T-helper 1 cell (primary cell): ENCODE measurements at regions not wholly inside any gene's neighbourhood (a gene's known extent, or its start where the extent isn't known, plus 50 kb on each side); places are given as distances from the start of the nearest gene placed in this dataset.
"Not testable (repeated sequence)": the region's sequence is repeated elsewhere in the genome, so short reads cannot be mapped to it uniquely, and the experiment has no call there.

Experiments used
- DNase-seq, 5 donors: peaks; one replicate each; pipeline ENCODE4 v3.0.0-alpha.2; 2012 to 2020

DNA sequence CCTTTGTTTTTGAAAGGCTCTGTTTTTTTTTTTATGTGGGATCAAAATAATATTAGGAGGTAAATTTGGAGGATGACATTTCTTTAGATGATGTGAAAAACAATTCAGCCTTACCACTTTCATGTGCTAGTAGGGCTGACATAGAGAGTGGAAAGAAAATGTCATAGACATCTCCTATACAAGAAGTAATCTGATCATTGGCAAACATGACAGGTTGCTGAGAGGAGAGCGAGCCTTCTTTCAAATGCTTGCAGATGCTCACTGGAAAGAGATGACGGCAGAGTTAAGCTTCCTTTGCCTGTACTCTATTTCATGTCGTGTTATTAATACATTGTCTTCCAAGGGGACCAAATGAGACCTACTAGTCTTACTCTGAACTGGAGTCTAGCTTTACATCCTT, 160.1 kb upstream of the DAP start:
- no peak for DNase-seq

DNA sequence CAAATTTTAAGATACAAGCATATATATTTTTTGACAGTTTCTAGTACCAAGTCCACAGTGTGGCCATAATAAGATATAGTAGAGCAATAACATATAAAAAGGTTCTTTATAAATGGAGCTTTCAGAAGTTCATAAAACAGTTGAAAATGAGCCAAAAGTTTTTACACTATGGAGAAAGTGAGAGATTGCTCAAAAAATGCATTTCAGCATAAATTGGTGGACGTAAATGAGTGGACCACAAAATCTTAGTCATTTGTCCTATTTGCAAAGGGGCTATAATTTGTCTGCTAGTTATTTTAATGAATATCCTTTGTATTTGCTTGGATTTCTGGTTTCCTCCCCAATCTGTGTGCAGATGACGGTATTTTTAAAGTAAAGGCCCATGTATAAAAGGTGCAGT, 159.4 kb upstream of the DAP start:
- no peak for DNase-seq

DNA sequence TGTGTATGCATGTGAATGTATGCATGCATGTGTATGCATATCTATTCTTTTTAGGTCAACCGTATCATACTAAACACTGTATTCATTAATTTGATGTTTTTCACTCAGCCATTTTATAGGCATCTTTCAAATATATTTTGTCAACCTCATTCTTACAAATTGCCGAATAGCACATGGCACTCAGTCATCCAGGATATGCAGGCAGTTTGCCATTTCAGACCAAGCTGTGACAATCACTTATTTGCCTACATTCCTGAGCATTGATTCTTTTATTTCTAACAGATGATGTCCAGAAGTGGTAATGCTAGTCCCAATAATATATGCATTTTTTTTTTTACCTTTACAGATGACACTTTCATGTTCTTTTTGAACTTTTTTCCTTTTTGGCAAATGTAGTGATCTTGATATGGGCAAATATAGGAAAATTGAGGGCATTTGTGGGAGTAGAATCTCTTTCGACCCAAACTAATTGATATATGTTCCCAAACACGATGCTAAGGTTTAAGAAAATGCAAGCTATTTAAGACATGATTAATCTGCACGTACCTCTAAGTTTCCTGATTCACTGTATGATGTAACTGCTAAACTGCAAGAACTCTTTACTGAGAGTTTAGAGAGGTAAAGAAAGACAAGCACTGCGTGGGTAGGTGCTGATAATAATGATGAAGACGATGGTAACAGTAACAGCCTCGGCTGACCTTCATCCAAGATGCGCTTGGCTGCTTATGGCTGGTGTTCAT, 153.9 kb upstream of the DAP start:
- no peak for DNase-seq

DNA sequence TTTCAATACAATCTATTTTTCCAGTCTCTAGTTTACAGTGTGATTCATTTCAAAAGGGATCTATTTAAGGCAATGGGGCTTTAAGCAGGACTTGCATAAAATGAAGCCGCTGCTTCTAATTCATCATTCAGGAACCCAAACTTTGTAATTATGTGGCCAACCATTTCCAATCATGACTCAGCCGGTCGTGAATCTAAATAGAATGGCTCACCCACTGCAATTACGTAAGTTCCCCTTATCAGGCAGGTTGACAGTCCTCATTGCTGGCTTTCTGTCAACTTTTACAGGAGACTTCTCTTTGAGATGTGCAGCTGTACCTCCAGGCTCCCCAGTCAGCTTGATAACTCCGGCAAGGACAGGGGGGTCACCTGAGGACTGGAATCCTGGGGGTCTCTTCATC, 152.8 kb upstream of the DAP start:
- no peak for DNase-seq

DNA sequence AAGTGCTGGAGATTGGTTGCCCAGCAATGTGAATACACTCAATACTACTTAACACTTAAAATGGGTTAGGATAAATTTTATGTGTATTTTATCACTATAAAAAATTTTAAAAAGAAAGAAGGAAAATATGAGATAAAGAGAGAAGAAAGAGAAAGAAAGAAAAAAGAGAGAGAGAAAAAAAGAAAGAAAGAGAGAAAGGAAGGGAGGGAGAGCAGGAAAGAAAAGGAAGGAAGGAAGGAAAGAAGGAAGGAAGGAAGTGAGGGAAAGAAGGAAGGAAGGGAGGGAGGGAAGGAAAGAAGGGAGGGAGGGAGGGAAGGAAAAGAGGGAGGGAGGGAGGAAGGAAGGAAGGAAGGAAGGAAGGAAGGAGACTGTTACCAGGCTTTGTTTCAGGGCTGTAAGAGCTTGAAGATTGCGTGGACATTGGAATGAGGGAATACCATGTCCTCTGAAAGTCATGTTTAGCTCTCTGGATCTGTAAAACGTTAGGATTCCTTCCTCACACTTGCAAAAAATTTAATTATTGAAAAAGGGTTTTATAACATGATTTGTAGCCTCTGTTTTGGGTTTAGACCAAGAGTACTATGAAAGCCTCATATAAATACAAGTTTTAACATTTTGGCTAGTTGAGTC, 152.3 kb upstream of the DAP start:
- no peak for DNase-seq

DNA sequence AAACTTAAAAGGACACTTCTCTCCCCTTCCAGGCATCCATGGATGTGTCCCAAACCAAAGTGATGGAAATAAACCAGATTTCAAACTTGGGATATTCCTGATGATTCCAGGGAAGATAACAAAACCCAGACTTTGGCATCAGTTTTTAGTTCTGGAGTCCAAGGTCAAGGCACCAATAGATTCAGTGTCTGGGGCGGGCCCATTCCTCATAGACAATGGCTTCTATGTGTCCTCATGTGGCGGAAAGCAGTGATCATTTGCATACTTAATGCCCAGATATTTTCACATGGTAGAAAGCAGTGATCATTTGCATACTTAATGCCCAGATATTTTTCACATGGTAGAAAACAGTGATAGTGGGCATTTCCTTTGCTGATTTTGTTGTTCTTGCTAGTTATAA, 151.4 kb upstream of the DAP start:
- no peak for DNase-seq

DNA sequence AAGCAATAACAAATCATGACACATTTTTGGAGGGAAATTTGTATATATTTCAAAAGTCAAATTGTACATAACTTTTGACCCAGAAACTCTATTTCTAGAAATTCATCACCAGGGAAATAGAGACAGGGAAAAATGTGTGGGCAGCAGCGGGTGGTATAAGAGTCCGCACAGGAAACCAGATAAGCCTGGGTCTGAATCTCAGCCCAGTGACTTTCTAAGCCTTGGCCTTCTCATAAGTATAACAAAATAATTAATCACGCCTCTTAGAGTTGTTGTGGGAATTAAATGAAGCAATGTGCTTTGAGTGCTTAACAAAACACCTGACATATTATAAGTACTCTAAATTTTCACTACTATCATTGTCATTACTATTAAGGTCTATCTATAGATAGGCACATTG, 149.2 kb upstream of the DAP start:
- DNase-seq: no peak

DNA sequence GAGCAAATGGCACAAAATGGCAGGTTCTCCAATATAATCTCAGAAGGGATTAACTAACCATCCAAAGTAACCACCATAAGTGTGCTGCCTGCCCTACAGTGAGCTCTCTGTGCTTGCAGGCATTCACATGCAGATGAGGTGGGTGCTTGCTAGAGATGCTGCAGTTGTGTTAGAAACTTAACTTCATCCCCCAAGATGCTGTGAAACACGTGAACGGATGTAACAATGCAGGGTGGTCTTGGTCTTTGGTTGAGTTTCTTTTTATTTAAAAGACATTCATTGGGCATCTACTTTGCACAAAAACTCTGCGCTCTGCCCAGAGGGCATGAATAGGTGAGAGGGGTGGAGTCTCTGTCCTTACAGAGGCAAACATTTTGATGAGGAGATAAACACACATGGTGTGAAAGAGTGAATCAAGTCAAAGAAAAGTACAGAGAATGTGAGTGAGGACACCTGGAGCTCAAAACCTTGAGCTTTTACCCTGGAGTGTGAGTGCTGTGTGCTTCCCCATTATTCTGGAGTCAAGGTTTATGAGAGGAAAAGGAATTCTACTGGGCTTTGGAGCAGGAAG, 143.9 kb upstream of the DAP start:
- DNase-seq: no peak

DNA sequence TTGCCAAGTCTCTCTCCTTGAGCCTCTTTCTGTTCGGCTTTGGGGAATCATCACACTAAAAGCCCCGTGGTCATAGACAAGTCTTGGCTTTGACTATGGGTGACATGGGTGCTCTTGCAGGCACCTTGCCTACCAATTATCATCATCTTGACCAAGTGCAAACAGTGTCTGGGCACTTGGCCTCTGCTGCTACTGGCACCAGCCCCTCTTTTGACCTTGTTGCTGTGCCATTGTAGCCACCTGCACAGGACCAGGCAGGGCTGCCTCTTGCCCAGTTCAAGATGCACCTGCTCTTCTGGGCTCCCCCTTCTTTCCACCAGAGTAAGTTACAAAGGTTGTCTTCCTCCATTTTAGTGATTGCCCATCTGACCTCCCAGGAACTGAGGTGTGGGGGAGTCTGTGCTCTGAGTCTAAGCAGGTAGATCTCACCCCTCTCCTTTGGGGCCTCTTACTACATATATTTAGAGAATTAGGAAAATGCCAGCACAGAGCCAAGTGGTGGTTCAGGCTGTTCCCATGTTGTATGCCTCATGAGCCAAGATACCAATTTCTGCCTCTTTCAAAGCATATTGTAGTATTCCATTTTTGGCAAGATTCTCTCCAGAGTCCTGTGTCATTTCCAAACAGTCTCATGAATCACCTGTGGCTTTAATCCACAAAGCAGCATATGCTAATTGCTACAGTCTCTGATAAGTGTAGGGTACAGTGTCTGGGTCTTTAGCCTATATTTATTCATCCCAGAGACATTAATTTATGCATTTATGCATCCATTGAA, 142.9 kb upstream of the DAP start:
- DNase-seq: no peak

DNA sequence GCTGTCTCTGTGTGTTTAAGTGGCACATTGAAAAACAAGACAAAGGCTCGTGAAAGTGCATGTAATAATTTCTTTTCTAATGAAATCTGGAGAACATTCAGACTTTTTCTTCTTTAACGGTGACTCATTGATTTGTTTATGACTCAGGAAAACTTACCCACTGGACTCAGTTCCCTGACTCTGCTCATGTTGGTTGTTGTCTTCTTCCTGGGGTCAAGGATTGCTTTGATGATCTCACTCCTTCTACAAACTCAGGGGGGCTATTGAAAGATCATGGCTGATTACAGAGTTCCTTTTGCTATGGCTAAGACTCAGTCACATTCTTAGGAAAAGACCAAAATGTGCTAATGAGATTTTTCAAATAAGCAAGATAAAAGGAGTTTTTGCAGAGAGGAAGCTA, 141.1 kb upstream of the DAP start:
- DNase-seq: no peak

DNA sequence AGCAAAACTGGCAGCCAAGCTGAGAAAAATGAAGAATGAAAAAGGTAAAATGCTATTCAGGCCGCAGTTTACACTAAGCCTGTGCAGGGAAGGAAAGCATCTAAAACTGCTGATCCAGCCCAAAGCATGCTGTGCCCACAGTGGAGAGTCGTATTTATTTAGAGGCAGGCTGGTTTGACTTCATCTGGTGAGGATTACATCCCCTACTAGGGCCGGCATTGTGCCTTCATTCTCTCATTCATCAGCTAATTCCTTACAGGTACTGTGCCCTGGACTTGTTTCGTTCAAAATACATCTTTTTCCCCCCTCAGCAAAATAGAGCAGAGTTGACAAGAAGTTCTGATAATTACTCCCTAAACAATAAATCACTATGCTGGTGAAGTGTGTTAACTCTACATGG, 137.5 kb upstream of the DAP start:
- no peak for DNase-seq

DNA sequence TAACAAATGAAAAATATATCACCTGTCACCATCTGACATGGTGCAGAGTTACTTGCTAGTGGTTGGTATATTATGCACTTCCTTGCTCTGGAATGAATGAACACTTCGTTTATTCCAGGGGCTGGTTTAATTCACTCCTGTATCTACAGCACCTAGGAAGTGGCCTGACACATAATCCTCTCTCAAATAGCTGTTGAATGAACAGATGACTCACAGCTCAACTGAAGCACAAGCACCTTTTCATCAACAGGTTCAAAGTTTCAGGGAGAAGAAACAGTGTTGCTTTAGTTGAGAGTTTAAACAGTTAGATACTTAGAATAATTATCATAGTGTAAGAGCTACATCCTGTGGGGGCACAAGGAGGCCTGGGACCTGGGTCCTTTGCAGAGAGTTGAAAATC, 135.0 kb upstream of the DAP start:
- no peak for DNase-seq

DNA sequence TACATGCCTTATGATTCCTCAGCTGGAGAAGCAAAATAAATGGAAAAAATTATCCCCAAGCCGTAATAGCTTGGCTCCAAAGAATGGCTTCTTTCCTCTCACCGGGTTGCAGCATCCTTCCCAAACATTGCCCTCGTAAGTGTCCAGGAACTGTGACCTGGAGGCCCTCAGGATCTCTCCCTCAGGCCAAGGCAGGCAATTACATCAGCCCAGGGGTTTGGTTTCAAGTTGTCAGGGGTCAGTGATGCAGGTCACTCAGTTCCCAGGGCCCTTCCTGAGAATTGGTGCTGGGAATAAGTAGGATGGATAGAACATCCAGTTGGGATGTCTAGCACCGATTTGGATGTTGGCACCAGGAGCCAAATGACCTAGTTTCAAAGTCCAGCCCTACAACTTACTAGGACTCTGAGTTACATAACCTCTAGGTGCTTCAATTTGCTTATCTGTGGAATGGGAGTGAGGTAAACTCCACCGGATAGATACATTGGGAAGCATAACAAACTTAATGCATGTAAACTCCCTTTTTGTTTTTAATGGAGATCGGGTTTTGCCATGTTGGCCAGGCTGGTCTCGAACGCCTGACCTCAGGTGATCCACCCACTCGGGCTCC, 133.5 kb upstream of the DAP start:
- no peak for DNase-seq

DNA sequence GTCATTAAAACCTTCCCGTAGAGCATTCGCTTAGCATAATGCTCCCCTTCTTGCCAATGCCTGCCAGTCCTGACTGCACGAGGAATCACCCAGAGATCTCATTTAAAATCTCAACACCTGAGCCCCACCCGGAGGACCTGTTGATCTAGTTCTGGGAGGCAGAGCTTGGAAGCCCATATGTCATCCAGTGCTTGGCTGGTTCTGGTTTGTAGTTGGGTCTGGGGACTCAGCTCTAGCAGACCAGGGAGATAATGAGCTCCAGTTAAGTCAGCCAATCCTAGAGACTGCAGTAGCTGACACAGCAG, 131.8 kb upstream of the DAP start:
- DNase-seq: no peak

DNA sequence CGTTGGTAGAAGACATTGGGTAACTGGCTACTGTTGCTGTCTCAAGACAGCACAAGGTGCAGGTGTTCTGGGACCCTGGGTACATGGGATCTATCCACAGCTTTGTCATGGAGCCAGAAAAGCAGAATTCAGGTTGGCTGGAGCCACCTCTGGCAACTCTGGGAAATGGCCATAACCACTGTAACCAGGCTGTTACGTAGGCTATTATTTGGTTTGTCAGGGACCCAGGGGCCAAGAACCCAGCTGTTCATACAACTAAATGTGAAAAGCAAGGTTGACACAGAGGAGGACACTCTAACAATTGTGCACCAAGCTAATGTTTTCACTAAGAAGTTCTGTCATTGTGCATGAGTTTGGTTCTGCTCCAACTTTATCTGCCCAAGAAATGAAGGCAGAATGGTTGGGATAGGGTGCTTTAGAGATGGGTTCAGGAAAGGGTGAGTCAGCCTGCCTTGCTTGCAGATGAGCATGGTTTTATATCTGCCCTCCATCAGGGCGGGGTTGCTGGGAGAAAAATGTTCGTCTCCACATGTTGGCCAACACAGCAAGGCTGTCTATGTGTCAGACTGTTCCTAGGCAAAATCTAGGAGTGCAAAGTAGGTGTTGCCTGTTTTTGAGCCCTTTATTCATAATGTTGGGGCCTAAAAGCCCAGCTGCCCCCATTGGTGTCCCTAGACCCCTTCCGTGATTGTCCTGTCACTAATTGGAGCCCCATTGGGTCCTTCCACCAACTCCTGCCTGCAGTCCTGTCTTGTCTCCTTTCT, 131.3 kb upstream of the DAP start:
- DNase-seq: no peak

DNA sequence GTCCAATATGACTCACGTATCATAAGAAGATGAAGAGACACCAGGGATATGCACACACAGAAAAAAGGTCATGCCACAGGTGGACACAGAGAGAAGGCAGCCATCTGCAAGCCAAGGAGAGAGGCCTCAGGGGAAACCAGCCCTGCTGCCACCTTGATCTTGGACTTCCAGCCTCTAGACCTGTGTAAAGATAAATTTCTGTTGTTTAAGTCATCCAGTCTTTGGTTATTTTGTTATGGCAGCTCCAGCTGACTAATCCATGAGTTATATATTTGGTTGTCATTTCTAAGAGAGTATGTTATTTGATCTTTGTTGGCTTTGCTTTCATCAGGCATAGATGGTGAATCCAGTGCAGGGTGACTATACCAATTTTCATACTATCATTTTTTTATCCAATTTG, 130.2 kb upstream of the DAP start:
- DNase-seq: no peak

DNA sequence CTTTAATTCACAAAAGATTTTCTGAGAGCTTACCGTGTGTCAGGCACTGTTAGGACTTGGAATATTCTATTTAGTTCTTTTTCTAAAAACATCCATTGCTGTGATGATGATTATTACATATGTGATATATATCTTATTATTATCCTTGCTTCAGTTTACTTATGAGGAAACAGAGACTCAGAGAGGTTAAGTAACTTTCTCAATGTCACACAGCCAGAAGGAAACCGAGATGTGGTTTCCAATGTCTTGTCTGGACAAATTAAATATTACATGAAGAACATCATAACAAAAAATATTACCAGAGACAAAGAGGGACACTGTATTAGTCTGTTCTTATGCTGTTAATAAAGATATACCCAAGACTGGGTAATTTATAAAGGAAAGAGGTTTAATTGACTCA, 125.5 kb upstream of the DAP start:
- DNase-seq: no peak

DNA sequence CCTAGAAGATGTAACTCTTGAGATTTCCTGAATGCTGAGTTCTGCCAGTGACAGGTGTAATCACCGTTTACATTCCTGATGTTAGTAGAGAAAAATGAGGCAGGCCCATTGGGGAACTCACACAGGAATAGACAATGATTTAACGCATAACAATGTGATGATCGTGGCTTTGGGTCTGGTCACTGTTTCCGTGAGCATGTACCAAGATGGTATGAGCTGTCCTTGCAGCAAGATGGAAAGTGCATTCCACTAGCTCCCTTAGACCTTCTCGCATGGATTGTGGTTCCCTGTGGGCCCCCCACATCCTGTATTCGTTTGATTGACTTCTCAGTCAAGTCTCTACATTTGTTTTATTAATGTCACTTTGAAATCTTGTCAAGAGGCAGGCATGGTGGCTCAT, 124.0 kb upstream of the DAP start:
- DNase-seq: no peak

DNA sequence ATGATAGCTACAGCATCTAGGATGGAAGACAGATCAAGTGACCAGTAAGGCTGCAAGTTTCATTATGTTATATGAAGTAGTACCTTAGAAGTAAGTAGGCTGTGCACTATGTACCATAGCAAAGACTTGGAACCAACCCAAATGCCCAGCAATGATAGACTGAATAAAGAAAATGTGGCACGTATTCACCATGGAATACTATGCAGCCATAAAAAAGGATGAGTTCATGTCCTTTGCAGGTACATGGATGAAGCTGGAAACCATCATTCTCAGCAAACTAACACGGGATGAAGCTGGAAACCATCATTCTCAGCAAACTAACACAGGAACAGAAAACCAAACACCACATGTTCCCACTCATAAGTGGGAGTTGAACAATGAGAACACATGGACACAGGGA, 122.9 kb upstream of the DAP start:
- not testable (repeated sequence) for DNase-seq

DNA sequence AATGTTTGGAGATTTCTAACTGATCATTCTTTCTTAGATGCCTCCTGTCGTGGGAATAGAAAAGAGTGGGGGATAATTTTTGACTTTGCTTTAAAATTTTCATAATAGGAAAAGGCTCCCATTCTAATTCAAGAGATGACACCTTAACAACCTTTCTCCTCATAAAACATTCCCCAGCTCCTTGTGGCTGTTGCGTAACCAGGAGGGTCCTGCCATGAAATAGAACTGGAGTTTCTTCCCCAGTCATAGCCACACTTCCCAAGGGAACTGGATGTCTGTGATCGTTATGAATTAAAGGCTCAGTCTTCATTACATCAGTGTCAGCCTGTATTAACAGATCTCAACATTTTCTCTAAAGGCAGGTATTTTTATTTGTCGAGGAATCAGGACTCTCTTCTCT, 119.9 kb upstream of the DAP start:
- DNase-seq: no peak

DNA sequence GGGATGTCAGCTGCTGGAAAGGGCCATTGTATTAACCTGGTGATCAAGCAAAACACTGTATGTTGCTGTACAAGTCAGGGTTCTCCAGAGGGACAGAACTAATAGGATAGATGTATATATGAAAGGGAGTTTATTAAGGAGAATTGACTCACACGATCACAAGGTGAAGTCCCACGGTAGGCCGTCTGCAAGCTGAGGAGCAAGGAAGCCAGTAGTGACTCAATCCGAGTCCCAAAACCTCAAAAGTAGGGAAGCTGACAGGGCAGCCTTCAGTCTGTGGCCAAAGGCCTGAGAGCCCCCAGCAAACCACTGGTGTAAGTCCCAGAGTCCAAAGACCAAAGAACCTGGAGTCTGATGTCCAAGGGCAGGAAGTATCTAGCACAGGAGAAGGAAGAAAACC, 116.0 kb upstream of the DAP start:
- DNase-seq: not testable (repeated sequence)

DNA sequence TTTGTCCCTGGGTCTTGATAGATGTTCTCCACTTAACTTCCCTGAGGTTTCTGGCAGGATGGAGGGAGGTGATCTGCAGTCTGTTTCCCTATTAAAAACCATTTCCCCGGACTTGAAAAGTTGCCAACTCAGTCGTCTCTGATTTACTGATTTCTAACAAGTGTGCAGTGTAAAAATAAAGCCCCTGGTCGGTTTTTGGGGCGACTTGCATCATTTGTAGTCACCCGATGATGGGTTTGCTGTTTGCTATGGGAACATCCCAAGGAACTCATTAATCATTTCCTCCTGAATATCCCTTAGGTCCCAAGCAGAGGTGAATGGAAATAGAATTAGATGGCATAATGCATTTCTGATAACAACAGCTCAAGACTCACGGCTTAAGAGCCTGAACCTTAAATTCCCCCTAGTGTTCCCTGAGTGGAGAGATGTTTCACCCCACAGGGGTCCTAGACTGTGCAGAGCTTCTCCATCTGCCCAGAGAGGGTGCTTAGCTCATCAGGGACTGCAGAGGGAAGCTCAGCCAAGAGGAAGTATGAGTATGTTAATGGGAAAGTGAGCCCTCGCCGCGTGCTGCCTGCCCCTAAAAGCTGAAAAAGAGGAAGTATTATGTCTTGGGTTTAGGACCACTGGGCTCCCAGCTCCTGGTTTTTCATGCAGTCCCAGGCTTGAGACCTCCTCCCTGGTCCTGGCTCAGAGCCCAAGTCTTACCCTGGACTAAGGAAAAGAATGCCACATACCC, 115.1 kb upstream of the DAP start:
- no peak for DNase-seq
